Right atrium auricular region (tissue), 2 donors: ENCODE measurements at regions not wholly inside any gene's neighbourhood (a gene's known extent, or its start where the extent isn't known, plus 50 kb on each side); places are given as distances from the start of the nearest gene placed in this dataset.

Source experiments
- DNase-seq: peaks from one replicate; pipeline ENCODE4 v3.0.0-alpha.2; 2019; ENCODE audit warnings: low spot score
- H3K27ac ChIP-seq, 2 donors: fragments of 200-600 bp; sonication (generic); 1 replicate in 1 of 2; 2 replicates in 1 of 2; pipeline ENCODE4 v1.5.1; 2016 to 2019
- H3K27me3 ChIP-seq, 2 donors: fragments of 200-600 bp; sonication (generic); one replicate each; pipeline versions ENCODE4 v1.5.1 to v1.6.0; 2017 to 2019
- H3K36me3 ChIP-seq: fragments of 200-600 bp; sonication (generic); one replicate; pipeline ENCODE4 v1.5.1; 2016
- H3K4me1 ChIP-seq, 2 donors: fragments of 200-600 bp; sonication (generic); one replicate each; pipeline versions ENCODE4 v1.5.1 to v1.6.0; 2017 to 2019
- H3K4me3 ChIP-seq, 2 donors: fragments of 200-600 bp; sonication (generic); 1 replicate in 1 of 2; 2 replicates in 1 of 2; pipeline ENCODE4 v1.5.1; 2017 to 2019; ENCODE audit warnings: mild to moderate bottlenecking in 1 of 2, moderate library complexity in 1 of 2
- H3K9me3 ChIP-seq, 2 donors: fragments of 200-600 bp; sonication (generic); one replicate each; pipeline ENCODE4 v1.5.1; 2019
- TF ChIP-seq, protein P1 (sequence below), 2 donors: fragments of 200-600 bp; sonication (generic); IDR thresholded peaks; one replicate each; pipeline ENCODE4 v1.5.1; 2019; ENCODE audit warnings: antibody characterized with exemption in 2 of 2

DNA sequence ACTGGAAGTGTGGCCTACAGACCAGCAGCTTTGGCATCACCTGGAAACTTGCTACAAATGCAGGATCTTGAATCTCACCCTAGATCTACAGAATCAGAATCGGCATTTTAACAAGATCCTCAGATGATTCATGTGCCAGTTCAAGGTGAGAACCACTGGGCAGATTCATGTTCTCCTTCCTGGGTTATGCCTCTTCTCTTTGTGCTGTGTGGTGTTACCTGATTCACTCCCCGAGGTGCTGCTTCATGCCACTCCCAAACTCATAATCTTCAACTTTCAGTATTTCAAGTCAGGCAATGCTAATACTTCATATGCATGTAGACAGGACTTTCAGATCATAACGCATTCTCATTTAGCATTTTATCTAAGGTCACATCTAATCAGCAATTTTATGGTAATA, 427.7 kb downstream of the FOXO1 start:
- Histone ChIP-seq H3K4me3 (no peak overlapping the region), H3K36me3 (no peaks in the 10 kb centered on the region), H3K4me1 (peaks cover 0 to 33% of the 10 kb centered on the region in 2 donors), H3K27ac (no peak overlapping the region), H3K27me3 (no peaks in the 10 kb centered on the region), H3K9me3 (no peaks in the 10 kb centered on the region)
- TF ChIP-seq, protein P1, sequence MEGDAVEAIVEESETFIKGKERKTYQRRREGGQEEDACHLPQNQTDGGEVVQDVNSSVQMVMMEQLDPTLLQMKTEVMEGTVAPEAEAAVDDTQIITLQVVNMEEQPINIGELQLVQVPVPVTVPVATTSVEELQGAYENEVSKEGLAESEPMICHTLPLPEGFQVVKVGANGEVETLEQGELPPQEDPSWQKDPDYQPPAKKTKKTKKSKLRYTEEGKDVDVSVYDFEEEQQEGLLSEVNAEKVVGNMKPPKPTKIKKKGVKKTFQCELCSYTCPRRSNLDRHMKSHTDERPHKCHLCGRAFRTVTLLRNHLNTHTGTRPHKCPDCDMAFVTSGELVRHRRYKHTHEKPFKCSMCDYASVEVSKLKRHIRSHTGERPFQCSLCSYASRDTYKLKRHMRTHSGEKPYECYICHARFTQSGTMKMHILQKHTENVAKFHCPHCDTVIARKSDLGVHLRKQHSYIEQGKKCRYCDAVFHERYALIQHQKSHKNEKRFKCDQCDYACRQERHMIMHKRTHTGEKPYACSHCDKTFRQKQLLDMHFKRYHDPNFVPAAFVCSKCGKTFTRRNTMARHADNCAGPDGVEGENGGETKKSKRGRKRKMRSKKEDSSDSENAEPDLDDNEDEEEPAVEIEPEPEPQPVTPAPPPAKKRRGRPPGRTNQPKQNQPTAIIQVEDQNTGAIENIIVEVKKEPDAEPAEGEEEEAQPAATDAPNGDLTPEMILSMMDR (IDR thresholded peaks at IDR 0.05), result no peak
- DNase-seq, result no peak

DNA sequence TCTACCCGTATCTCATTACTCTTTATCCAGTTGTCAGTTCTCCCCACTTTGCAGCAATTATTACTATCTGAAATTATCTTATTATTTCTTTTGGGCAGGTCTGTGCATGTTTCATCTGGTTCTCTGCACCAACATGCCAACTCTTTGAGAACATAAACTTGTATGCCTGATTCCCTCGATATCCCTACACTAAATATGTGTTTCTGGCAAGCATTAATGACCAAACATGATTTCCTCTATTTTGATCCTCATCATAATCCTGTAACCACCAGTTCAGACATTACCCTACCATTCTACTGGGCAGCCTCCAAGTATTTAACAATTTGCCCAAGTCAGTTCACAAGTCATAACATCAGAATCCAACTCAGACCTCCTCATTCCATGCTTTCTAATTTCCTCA, 426.1 kb downstream of the FOXO1 start:
- Histone ChIP-seq H3K9me3 (no peaks in the 10 kb centered on the region), H3K36me3 (no peaks in the 10 kb centered on the region)
- TF ChIP-seq, protein P1 (IDR thresholded peaks at IDR 0.05), result no peak

DNA sequence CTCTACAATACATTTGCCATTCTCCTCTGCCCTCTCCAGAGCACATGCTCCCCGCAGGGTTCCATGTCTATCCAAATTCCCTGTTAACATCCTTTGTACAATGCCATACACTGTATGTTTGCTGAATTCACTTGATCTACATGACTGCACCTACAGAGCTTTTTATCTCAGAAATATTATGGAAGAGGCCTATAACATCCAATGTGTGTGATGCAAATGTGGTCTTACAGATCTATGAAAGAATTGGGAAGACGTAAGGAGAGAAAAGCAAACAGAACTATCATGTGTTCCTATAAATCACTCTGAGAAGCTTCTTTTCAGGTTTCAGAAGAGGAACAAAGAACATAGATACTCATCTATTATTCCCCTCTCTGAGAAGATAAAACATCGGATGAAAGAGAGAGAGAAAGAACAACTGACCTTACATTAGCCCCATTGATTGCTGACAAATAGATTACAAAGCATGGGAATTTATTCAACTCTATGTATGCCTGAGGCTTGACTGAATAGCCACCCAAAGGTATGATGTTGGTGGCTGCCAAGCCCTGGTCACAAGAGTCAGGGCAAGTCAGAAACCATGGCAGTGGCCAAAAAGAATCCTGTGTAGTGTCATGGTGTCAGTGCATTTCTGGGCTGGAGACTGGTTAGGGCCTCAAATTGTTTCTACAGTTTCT, 425.2 kb downstream of the FOXO1 start:
- TF ChIP-seq, protein P1 (IDR thresholded peaks at IDR 0.05), result no peak
- H3K9me3 ChIP-seq, result no peaks in the 10 kb centered on the region
- DNase-seq, result no peak

More for the DNA sequence above, 426.1 kb downstream of the FOXO1 start:
- Histone ChIP-seq H3K4me1 (peaks cover 0 to 20% of the 10 kb centered on the region in 2 donors), H3K27ac (no peak overlapping the region), H3K4me3 (no peak overlapping the region), H3K27me3 (no peaks in the 10 kb centered on the region)
- no peak for DNase-seq

DNA sequence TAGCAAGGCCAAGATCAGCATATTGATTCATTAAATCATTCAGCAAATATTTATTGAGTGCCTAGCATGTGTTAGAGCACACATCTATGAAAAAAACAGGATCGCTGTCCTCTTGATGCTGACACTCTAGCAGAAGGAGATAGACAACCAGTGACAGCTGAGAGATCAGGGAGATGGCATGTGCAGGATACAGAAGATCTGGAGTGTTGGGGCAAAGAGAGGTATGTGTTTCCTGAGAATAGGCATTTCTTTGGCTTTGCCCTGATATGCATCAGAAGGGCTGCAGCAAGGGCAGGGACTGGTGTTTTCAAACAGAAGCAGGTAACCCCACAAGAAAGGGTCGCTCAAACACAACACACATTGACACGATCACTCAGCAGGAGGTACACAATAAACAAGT, 423.4 kb downstream of the FOXO1 start:
- Histone ChIP-seq H3K36me3 (no peaks in the 10 kb centered on the region), H3K27ac (no peak overlapping the region), H3K4me3 (no peak overlapping the region), H3K27me3 (no peaks in the 10 kb centered on the region), H3K4me1 (no peaks in the 10 kb centered on the region), H3K9me3 (no peaks in the 10 kb centered on the region)
- DNase-seq, result no peak
- TF ChIP-seq, protein P1 (IDR thresholded peaks at IDR 0.05), result no peak

More for the DNA sequence above, 425.2 kb downstream of the FOXO1 start:
- Histone ChIP-seq H3K36me3 (no peaks in the 10 kb centered on the region), H3K4me3 (no peak overlapping the region), H3K4me1 (peaks cover 0 to 12% of the 10 kb centered on the region in 2 donors), H3K27ac (no peak overlapping the region), H3K27me3 (no peaks in the 10 kb centered on the region)

DNA sequence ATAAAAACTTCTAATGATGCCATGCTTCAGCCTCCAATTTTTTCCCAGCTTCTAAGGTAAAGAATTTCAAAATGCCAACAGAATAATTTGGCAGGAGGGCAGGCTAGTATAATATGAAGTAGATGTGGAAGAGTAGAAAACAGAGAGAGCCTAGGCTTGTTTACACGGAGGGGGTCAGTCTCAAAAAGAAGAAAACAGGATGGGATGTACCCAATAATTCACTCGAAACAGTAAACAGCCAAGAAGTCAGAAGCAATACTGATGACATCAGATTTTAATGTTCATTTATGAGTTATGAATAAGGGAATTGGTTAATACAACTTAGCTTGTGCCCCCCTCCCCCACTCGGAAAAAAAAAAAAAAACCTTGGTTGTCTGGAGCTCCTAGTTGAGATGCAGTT, 422.5 kb downstream of the FOXO1 start:
- DNase-seq, result no peak
- Histone ChIP-seq H3K36me3 (no peaks in the 10 kb centered on the region), H3K4me1 (no peaks in the 10 kb centered on the region), H3K27ac (no peak overlapping the region), H3K9me3 (no peaks in the 10 kb centered on the region), H3K4me3 (no peak overlapping the region), H3K27me3 (no peaks in the 10 kb centered on the region)
- TF ChIP-seq, protein P1 (IDR thresholded peaks at IDR 0.05), result no peak

DNA sequence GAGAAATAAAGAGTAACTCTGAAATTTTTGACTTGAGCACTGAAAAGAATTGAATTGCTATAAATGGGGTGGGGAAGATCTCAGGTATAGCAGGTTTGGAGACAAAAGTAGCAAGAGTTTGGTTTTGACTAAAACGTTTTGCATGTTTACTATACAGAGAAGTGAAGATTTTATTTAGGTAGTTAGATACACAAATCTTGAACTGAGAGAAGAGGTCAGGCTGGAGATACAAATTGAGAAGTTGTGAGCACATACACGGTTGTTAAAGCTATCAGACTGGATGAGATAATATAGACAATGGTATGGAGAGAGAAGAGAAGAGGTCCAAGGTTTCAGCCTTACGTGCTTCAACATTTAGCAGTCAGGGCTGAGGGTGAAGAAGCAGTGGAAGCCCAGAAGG, 420.9 kb downstream of the FOXO1 start:
- H3K4me3 ChIP-seq, result no peak overlapping the region
- TF ChIP-seq, protein P1 (IDR thresholded peaks at IDR 0.05), result no peak
- H3K27ac ChIP-seq, result no peak overlapping the region
- DNase-seq, result no peak
- no peaks in the 10 kb centered on the region for H3K27me3 ChIP-seq
- no peaks in the 10 kb centered on the region for H3K36me3 ChIP-seq
- H3K9me3 ChIP-seq, result peaks cover 0 to 7% of the 10 kb centered on the region in 2 donors
- peaks cover 0 to under 1% of the 10 kb centered on the region in 2 donors for H3K4me1 ChIP-seq
